KMS-11 (cell line): ENCODE measurements at regions not wholly inside any gene's neighbourhood (a gene's known extent, or its start where the extent isn't known, plus 50 kb on each side); places are given as distances from the start of the nearest gene placed in this dataset.
"Not testable (repeated sequence)": the region's sequence is repeated elsewhere in the genome, so short reads cannot be mapped to it uniquely, and the experiment has no call there.

Experiments
- H2AFZ ChIP-seq: fragments of 200-600 bp; sonication (generic); 2 replicates; pipeline ENCODE4 v1.6.1; 2016; ENCODE audit warnings: antibody characterized with exemption, mixed run types, low read depth
- H3K27ac ChIP-seq: fragments of 200-600 bp; sonication (generic); 2 replicates; pipeline ENCODE4 v1.6.1; 2016; ENCODE audit warnings: mild to moderate bottlenecking, mixed run types
- H3K27me3 ChIP-seq: fragments of 200-600 bp; sonication (generic); 2 replicates; pipeline ENCODE4 v1.6.1; 2017; ENCODE audit warnings: mild to moderate bottlenecking, low read depth, mixed run types, moderate library complexity; ENCODE audit not compliant: insufficient read depth
- H3K36me3 ChIP-seq: fragments of 200-600 bp; sonication (generic); 2 replicates; pipeline ENCODE4 v1.6.1; 2017; ENCODE audit warnings: mild to moderate bottlenecking, mixed run types; ENCODE audit not compliant: insufficient read depth
- H3K4me1 ChIP-seq: fragments of 200-600 bp; sonication (generic); 2 replicates; pipeline ENCODE4 v1.6.1; 2016; ENCODE audit warnings: mild to moderate bottlenecking, low read depth, mixed run types; ENCODE audit not compliant: poor library complexity, severe bottlenecking
- H3K4me2 ChIP-seq: fragments of 200-600 bp; sonication (generic); 2 replicates; pipeline ENCODE4 v1.7.0; 2016; ENCODE audit warnings: mild to moderate bottlenecking, mixed run types
- H3K4me3 ChIP-seq: fragments of 200-600 bp; sonication (generic); IDR thresholded peaks from 2 replicates; pipeline ENCODE4 v1.6.1; 2017; ENCODE audit warnings: low read depth, low read length, mixed read lengths; ENCODE audit not compliant: insufficient read depth
- H3K79me2 ChIP-seq: fragments of 200-600 bp; sonication (generic); 2 replicates; pipeline ENCODE4 v1.6.1; 2016; ENCODE audit warnings: low read depth, mixed run types; ENCODE audit not compliant: insufficient read depth
- H3K9ac ChIP-seq: fragments of 200-600 bp; sonication (generic); 2 replicates; pipeline ENCODE4 v1.6.1; 2016; ENCODE audit warnings: mild to moderate bottlenecking, mixed run types
- H4K20me1 ChIP-seq: fragments of 200-600 bp; sonication (generic); 2 replicates; pipeline ENCODE4 v1.6.1; 2016; ENCODE audit warnings: mild to moderate bottlenecking, mixed run types; ENCODE audit not compliant: insufficient read depth
- CTCF ChIP-seq: fragments of 200-600 bp; sonication (generic); conservative IDR thresholded peaks from 2 replicates; pipeline ENCODE4 v1.6.1; 2017; ENCODE audit warnings: low read depth, mild to moderate bottlenecking, antibody characterized with exemption, low read length, moderate library complexity, mixed read lengths

- TF ChIP-seq CTCF, result peak; percentile 58
- no peak overlapping the region for H2AFZ ChIP-seq
- H3K27ac ChIP-seq, result no peak overlapping the region
- no peaks in the 10 kb centered on the region for H3K79me2 ChIP-seq
- H4K20me1 ChIP-seq, result no peaks in the 10 kb centered on the region
- H3K4me1 ChIP-seq, result peaks cover 7% of the 10 kb centered on the region
- no peaks in the 10 kb centered on the region for H3K36me3 ChIP-seq
- no peak overlapping the region for H3K4me2 ChIP-seq
- no peak overlapping the region for H3K9ac ChIP-seq
- H3K27me3 ChIP-seq, result no peaks in the 10 kb centered on the region
- no peak overlapping the region for H3K4me3 ChIP-seq
Observed at GRCh38 chr13:62119739-62120700, 704.4 kb upstream of the PCDH20 start.

DNA sequence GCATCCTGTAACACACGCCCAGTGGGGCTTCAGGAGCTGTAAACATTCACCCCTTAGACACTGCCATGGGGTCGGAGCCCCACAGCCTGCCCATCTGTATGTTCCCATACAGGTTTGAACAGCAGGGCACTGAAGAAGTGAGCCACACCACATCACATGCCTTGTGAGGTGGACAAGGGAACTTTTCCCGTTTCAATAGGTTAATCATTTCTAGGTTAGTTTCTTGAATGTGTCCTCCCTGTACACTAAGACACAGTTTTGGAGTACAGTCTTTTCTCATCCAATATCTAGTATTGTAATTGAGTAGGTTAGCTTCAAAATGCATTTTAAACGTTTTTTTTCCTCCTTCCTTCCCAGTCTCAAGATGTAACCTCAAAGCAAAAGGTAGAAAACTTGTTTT, 700.2 kb upstream of the PCDH20 start:
- no peaks in the 10 kb centered on the region for H3K79me2 ChIP-seq
- H3K36me3 ChIP-seq, result no peaks in the 10 kb centered on the region
- no peak overlapping the region for H2AFZ ChIP-seq
- H4K20me1 ChIP-seq, result no peaks in the 10 kb centered on the region
- H3K27me3 ChIP-seq, result no peaks in the 10 kb centered on the region
- TF ChIP-seq CTCF, result no peak
- H3K27ac ChIP-seq, result no peak overlapping the region
- peaks cover 7% of the 10 kb centered on the region for H3K4me1 ChIP-seq
- no peak overlapping the region for H3K4me2 ChIP-seq
- no peak overlapping the region for H3K9ac ChIP-seq
- no peak overlapping the region for H3K4me3 ChIP-seq

GRCh38 chr13:62113179-62113578, 697.5 kb upstream of the PCDH20 start:
- no peak for TF ChIP-seq CTCF
- H3K9ac ChIP-seq, result no peak overlapping the region
- H3K4me3 ChIP-seq, result no peak overlapping the region
- no peaks in the 10 kb centered on the region for H3K27me3 ChIP-seq
- no peaks in the 10 kb centered on the region for H3K4me1 ChIP-seq
- H3K4me2 ChIP-seq, result no peak overlapping the region
- H3K79me2 ChIP-seq, result no peaks in the 10 kb centered on the region
- H4K20me1 ChIP-seq, result no peaks in the 10 kb centered on the region
- no peak overlapping the region for H2AFZ ChIP-seq
- H3K27ac ChIP-seq, result no peak overlapping the region
- no peaks in the 10 kb centered on the region for H3K36me3 ChIP-seq

- no peak overlapping the region for H3K4me2 ChIP-seq
- H3K27ac ChIP-seq, result no peak overlapping the region
- no peaks in the 10 kb centered on the region for H3K79me2 ChIP-seq
- no peak overlapping the region for H2AFZ ChIP-seq
- H3K4me3 ChIP-seq, result no peak overlapping the region
- TF ChIP-seq CTCF, result no peak
- H3K9ac ChIP-seq, result no peak overlapping the region
- no peaks in the 10 kb centered on the region for H3K4me1 ChIP-seq
- no peaks in the 10 kb centered on the region for H3K27me3 ChIP-seq
- H3K36me3 ChIP-seq, result no peaks in the 10 kb centered on the region
- no peaks in the 10 kb centered on the region for H4K20me1 ChIP-seq
Observed at GRCh38 chr13:62110079-62110478, 694.4 kb upstream of the PCDH20 start.

- H3K9ac ChIP-seq, H3K27ac ChIP-seq, H3K4me3 ChIP-seq, H4K20me1 ChIP-seq, H3K27me3 ChIP-seq, H3K4me1 ChIP-seq, H3K4me2 ChIP-seq, H3K79me2 ChIP-seq, H3K36me3 ChIP-seq, H2AFZ ChIP-seq: not testable (repeated sequence)
Observed at GRCh38 chr13:62104136-62104535, 688.5 kb upstream of the PCDH20 start.
